OCI-LY7 (cell line): ENCODE measurements at regions not wholly inside any gene's neighbourhood (a gene's known extent, or its start where the extent isn't known, plus 50 kb on each side); places are given as distances from the start of the nearest gene placed in this dataset.

Experiments
- BruUV-seq: library from RNA; stranded (reverse); fragments of 400-500 nt; replicated peaks from 2 replicates; lab custom pipeline; 2021; lab: Mats Ljungman, UMichigan
- CTCF ChIA-PET: fragments of 300-600 bp; sonication (Branson Sonifier 250); formaldehyde crosslinking; loops from one replicate; lab custom pipeline; 2022; ENCODE audit warnings: antibody characterized with exemption; ENCODE audit not compliant: unreplicated experiment; lab: Charles Lee
- POLR2A ChIA-PET: fragments of 300-600 bp; sonication (Branson Sonifier 250); formaldehyde crosslinking; loops from one replicate; lab custom pipeline; 2022; ENCODE audit warnings: antibody characterized with exemption; lab: Charles Lee
- DNase-seq: peaks from one replicate; pipeline ENCODE4 v3.0.0-alpha.2; 2015; ENCODE audit warnings: low spot score
- H2AFZ ChIP-seq: fragments of 200-600 bp; sonication (generic), shearing (Covaris generic); 2 replicates; pipeline ENCODE4 v1.6.1; 2014; ENCODE audit warnings: mild to moderate bottlenecking, antibody characterized with exemption, low read length, moderate library complexity
- H3K27ac ChIP-seq: fragments of 200-600 bp; sonication (generic); 2 replicates; pipeline ENCODE4 v1.5.1; 2014; ENCODE audit warnings: mixed run types, low read depth, mild to moderate bottlenecking, moderate library complexity, low read length, inconsistent platforms; ENCODE audit not compliant: poor library complexity, severe bottlenecking
- H3K36me3 ChIP-seq: fragments of 200-600 bp; sonication (generic); 2 replicates; pipeline ENCODE4 v1.6.1; 2014; ENCODE audit warnings: mild to moderate bottlenecking, antibody characterized with exemption, low read length, moderate library complexity, mixed read lengths; ENCODE audit not compliant: insufficient read depth
- H3K4me1 ChIP-seq: fragments of 200-600 bp; sonication (generic); 2 replicates; pipeline ENCODE4 v1.5.1; 2014; ENCODE audit warnings: mild to moderate bottlenecking, low read length; ENCODE audit not compliant: insufficient read depth, poor library complexity, severe bottlenecking
- H3K4me2 ChIP-seq: fragments of 200-600 bp; sonication (generic); 2 replicates; pipeline ENCODE4 v1.6.1; 2014; ENCODE audit warnings: mild to moderate bottlenecking, low read length
- H3K4me3 ChIP-seq: fragments of 200-600 bp; sonication (generic); 2 replicates; pipeline ENCODE4 v1.5.1; 2014; ENCODE audit warnings: mild to moderate bottlenecking, low read depth, low read length; ENCODE audit not compliant: poor library complexity, severe bottlenecking
- H3K79me2 ChIP-seq: fragments of 200-600 bp; sonication (generic); 2 replicates; pipeline ENCODE4 v1.6.1; 2016; ENCODE audit warnings: low read depth, mild to moderate bottlenecking, low read length, moderate library complexity, mixed read lengths; ENCODE audit not compliant: insufficient read depth
- H3K9me2 ChIP-seq: fragments of 200-600 bp; sonication (generic); 2 replicates; pipeline ENCODE4 v1.6.1; 2016; ENCODE audit warnings: mild to moderate bottlenecking, low read length, mixed read lengths; ENCODE audit not compliant: insufficient read depth
- H3K9me3 ChIP-seq: fragments of 200-600 bp; sonication (generic); 2 replicates; pipeline ENCODE4 v1.6.1; 2014; ENCODE audit warnings: mild to moderate bottlenecking, mixed run types, low read length, mixed read lengths
- H4K20me1 ChIP-seq: fragments of 200-600 bp; sonication (generic); 2 replicates; pipeline ENCODE4 v1.6.1; 2014; ENCODE audit warnings: mild to moderate bottlenecking, antibody characterized with exemption, low read length, moderate library complexity, mixed read lengths; ENCODE audit not compliant: insufficient read depth
- EZH2phosphoT487 ChIP-seq: fragments of 200-600 bp; sonication (generic); IDR thresholded peaks from 2 replicates; pipeline ENCODE4 v1.6.1; 2018; ENCODE audit warnings: low read depth, borderline replicate concordance, mild to moderate bottlenecking, mixed run types, antibody characterized with exemption, low read length, moderate library complexity, mixed read lengths
- intact Hi-C: fragments of 100-400 bp; cut with micrococcal nuclease; formaldehyde crosslinking; loops from one replicate; pipeline ENCODE4 v1.10.0; 2022; ENCODE audit not compliant: unreplicated experiment
- TF ChIP-seq, protein P1 (sequence below): fragments of 200-600 bp; sonication (generic); conservative IDR thresholded peaks from 2 replicates; pipeline ENCODE4 v1.5.1; 2014; ENCODE audit warnings: mild to moderate bottlenecking, antibody characterized with exemption, low read length, moderate library complexity, mixed read lengths

DNA sequence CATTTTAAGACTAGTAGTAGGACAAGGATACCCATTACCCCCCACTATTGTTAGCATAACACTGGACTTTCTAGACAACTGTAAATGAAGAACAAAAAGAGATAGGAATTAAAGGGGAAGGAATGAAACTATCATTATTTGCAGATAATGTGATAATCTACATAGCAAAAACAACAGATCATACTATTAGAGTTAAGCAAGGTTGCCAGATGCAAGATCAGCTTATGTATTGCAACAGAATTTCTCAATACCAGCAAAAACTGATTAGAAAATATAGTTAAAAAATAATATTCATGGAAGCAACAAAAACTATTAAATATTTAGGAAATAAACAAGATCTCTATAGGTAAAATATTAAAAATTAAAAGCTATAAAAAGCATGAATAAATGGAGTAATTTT lies 194.4 kb upstream of the SPRED2 start:
- ChIA-PET POLR2A (interaction anchor here (0.8 to 1.9 kb wide), 2 partner anchors 11 to 12 kb away, joined by 3 to 5 read pairs; no protein-coding TSS in a partner anchor), CTCF (no interaction called here)
- H3K9me2 ChIP-seq, result no peaks in the 10 kb centered on the region
- no peaks in the 10 kb centered on the region for H4K20me1 ChIP-seq
- intact Hi-C loops, result no loop called here
- no TSS peak for BruUV-seq
- H3K4me2 ChIP-seq, result no peak overlapping the region
- no peaks in the 10 kb centered on the region for H3K36me3 ChIP-seq
- no peak overlapping the region for H3K27ac ChIP-seq
- H2AFZ ChIP-seq, result no peak overlapping the region
- H3K79me2 ChIP-seq, result no peaks in the 10 kb centered on the region
- no peaks in the 10 kb centered on the region for H3K9me3 ChIP-seq
- no peak for TF ChIP-seq EZH2phosphoT487
- TF ChIP-seq, protein P1, sequence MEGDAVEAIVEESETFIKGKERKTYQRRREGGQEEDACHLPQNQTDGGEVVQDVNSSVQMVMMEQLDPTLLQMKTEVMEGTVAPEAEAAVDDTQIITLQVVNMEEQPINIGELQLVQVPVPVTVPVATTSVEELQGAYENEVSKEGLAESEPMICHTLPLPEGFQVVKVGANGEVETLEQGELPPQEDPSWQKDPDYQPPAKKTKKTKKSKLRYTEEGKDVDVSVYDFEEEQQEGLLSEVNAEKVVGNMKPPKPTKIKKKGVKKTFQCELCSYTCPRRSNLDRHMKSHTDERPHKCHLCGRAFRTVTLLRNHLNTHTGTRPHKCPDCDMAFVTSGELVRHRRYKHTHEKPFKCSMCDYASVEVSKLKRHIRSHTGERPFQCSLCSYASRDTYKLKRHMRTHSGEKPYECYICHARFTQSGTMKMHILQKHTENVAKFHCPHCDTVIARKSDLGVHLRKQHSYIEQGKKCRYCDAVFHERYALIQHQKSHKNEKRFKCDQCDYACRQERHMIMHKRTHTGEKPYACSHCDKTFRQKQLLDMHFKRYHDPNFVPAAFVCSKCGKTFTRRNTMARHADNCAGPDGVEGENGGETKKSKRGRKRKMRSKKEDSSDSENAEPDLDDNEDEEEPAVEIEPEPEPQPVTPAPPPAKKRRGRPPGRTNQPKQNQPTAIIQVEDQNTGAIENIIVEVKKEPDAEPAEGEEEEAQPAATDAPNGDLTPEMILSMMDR, result no peak
- no peak overlapping the region for H3K4me3 ChIP-seq
- no peaks in the 10 kb centered on the region for H3K4me1 ChIP-seq
- no peak for DNase-seq

DNA sequence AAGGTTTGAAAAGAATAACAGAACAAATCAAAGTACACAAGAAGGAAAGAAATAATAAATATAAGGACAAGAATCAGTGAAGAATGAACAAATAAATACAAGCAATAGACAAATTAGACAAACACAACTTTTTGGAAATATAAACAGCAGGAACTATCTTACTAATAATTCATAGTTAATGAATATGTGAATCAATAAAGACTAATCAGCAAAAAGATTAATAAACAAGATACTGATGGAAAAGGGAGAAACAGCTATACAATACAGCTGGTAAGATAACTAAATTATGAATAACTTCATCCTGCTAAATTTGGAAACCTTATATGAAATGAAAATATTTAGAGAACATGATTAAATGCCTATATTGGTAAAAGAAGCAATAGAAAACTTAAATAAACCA lies 193.6 kb upstream of the SPRED2 start:
- POLR2A ChIA-PET, result interaction anchor here (0.9 to 1.9 kb wide), 2 partner anchors 10 to 11 kb away, joined by 4 to 5 read pairs; no protein-coding TSS in a partner anchor
- intact Hi-C loops, result no loop called here

DNA sequence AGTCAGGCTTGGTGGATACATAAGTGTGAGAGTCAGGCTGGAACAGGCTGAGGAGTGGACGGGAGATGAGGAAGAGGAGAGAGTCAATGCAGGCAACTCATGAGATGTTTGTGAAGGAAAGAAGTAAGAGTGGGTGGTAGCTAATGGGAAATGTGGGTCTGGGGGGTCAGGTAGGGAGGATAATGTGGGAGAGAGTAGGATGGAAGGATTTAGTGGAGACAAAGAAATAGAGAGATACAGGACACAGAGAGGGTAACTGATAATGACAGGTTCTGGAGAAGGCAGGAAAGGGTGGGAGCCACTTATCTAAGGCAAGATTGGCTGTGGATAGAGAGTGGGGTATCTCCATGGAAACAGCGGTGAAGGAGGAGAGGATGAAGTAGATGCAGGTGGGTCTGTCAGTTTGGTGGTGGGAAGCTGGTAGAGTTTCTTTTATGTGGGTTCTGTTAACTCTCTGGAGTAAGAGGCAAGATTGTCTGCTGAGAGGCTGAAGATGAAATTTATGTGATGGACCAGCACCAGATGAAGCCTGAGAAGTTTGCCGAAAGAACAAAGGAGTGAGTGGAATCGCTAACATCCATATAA lies 190.6 kb upstream of the SPRED2 start:
- Histone ChIP-seq H3K4me1 (no peaks in the 10 kb centered on the region), H3K36me3 (no peaks in the 10 kb centered on the region), H3K27ac (no peak overlapping the region), H3K4me2 (no peak overlapping the region), H2AFZ (no peak overlapping the region), H4K20me1 (no peaks in the 10 kb centered on the region), H3K4me3 (no peak overlapping the region), H3K79me2 (no peaks in the 10 kb centered on the region), H3K9me3 (no peaks in the 10 kb centered on the region), H3K9me2 (no peaks in the 10 kb centered on the region)
- no peak for TF ChIP-seq EZH2phosphoT487
- TF ChIP-seq, protein P1, result no peak
- no TSS peak for BruUV-seq
- ChIA-PET POLR2A (no interaction called here), CTCF (interaction anchor here (0.6 kb wide), 1 partner anchor 65 kb away, joined by 3 read pairs; no protein-coding TSS in a partner anchor)
- DNase-seq, result no peak
- intact Hi-C loops, result no loop called here

More for the DNA sequence above, 193.6 kb upstream of the SPRED2 start:
- no peak overlapping the region for H3K4me2 ChIP-seq
- no peak overlapping the region for H3K4me3 ChIP-seq
- CTCF ChIA-PET, result no interaction called here
- H3K4me1 ChIP-seq, result no peaks in the 10 kb centered on the region
- H3K36me3 ChIP-seq, result no peaks in the 10 kb centered on the region
- no TSS peak for BruUV-seq
- no peak for TF ChIP-seq EZH2phosphoT487
- TF ChIP-seq, protein P1, result no peak
- H3K9me3 ChIP-seq, result no peaks in the 10 kb centered on the region
- H3K9me2 ChIP-seq, result no peaks in the 10 kb centered on the region
- H3K27ac ChIP-seq, result no peak overlapping the region
- DNase-seq, result no peak
- no peaks in the 10 kb centered on the region for H3K79me2 ChIP-seq
- H4K20me1 ChIP-seq, result no peaks in the 10 kb centered on the region
- no peak overlapping the region for H2AFZ ChIP-seq
